ENCODE measurements at regions not wholly inside any gene's neighbourhood (a gene's known extent, or its start where the extent isn't known, plus 50 kb on each side); places are given as distances from the start of the nearest gene placed in this dataset.
A peak's percentile ranks its signal among the peaks of the same experiment; 100 is the strongest.

GRCh38 chr2:236968101-236968879, 117.4 kb upstream of the COPS8 start:
- H3K9me3 ChIP-seq, result no peaks in the 10 kb centered on the region
- no peaks in the 10 kb centered on the region for H3K36me3 ChIP-seq
- no peak for DNase-seq
- no peak overlapping the region for H3K4me3 ChIP-seq
- WGBS, 4 donors, result 77 to 87% (median 80%) methylated on average over 7 to 10 of the region's 10 CpGs
- peaks cover 0 to 35% (median 3%) of the 10 kb centered on the region in 12 donors for H3K4me1 ChIP-seq
- intact Hi-C loops (cut with DNase I), result no loop called here
- H3K27ac ChIP-seq, result no peak overlapping the region
- TF ChIP-seq POLR2A (IDR thresholded peaks at IDR 0.05) (no peak), CTCF (IDR thresholded peaks at IDR 0.05) (no peak)
- ATAC-seq, result peak in 1 of 4 donors; percentile 86
- H3K27me3 ChIP-seq, result peaks cover 0 to 5% (median 0%) of the 10 kb centered on the region in 9 donors

- DNase-seq (no peak), ATAC-seq (no peak)
- WGBS, 4 donors, result 75 to 92% (median 82%) methylated on average over 9 to 10 of the region's 10 CpGs
These were observed 116.7 kb upstream of the COPS8 start for GRCh38 chr2:236968880-236969534.

GRCh38 chr2:236969767-236970655, 115.7 kb upstream of the COPS8 start:
- WGBS, 4 donors, result 84 to 94% (median 92%) methylated on average over 17 of the region's 17 CpGs
- ATAC-seq (no peak), DNase-seq (no peak)
- Histone ChIP-seq H3K4me1 (peaks cover 0 to 35% (median 3%) of the 10 kb centered on the region in 12 donors), H3K27me3 (peaks cover 0 to 5% (median 0%) of the 10 kb centered on the region in 9 donors), H3K36me3 (no peaks in the 10 kb centered on the region), H3K4me3 (no peak overlapping the region), H3K9me3 (no peaks in the 10 kb centered on the region), H3K27ac (no peak overlapping the region)
- TF ChIP-seq CTCF (IDR thresholded peaks at IDR 0.05) (no peak), POLR2A (IDR thresholded peaks at IDR 0.05) (no peak)
- intact Hi-C loops (cut with DNase I), result no loop called here

More at GRCh38 chr2:236968880-236969534, 116.7 kb upstream of the COPS8 start:
- Histone ChIP-seq H3K4me3 (no peak overlapping the region), H3K36me3 (no peaks in the 10 kb centered on the region), H3K27ac (no peak overlapping the region), H3K9me3 (no peaks in the 10 kb centered on the region), H3K27me3 (peaks cover 0 to 5% (median 0%) of the 10 kb centered on the region in 9 donors), H3K4me1 (peaks cover 0 to 35% (median 3%) of the 10 kb centered on the region in 12 donors)
- intact Hi-C loops (cut with DNase I), result no loop called here
- TF ChIP-seq POLR2A (IDR thresholded peaks at IDR 0.05) (no peak), CTCF (IDR thresholded peaks at IDR 0.05) (no peak)
